HTR-8/SVneo (cell line): ENCODE measurements at regions not wholly inside any gene's neighbourhood (a gene's known extent, or its start where the extent isn't known, plus 50 kb on each side); places are given as distances from the start of the nearest gene placed in this dataset.
"Not testable (repeated sequence)": the region's sequence is repeated elsewhere in the genome, so short reads cannot be mapped to it uniquely, and the experiment has no call there.

Source experiments
- DNase-seq: peaks from one replicate; pipeline ENCODE4 v3.0.0; 2011; ENCODE audit warnings: low spot score, mixed read lengths; ENCODE audit not compliant: insufficient read length
- FAIRE-seq: peaks from 2 replicates; lab custom pipeline; 2011; peaks lifted over from hg19 to GRCh38; lab: Jason Lieb, UNC

GRCh38 chr6:81630719-81631118 lies 121.8 kb downstream of the TENT5A start:
- no peak for FAIRE-seq

GRCh38 chr6:81625216-81625615 lies 127.3 kb downstream of the TENT5A start:
- DNase-seq, result no peak
- no peak for FAIRE-seq

More at GRCh38 chr6:81630719-81631118, 121.8 kb downstream of the TENT5A start:
- DNase-seq, result no peak

GRCh38 chr6:81624453-81624852 lies 128.0 kb downstream of the TENT5A start:
- FAIRE-seq, result no peak

GRCh38 chr6:81623106-81623759 lies 129.2 kb downstream of the TENT5A start:
- FAIRE-seq (no peak), DNase-seq (no peak)

More at GRCh38 chr6:81624453-81624852, 128.0 kb downstream of the TENT5A start:
- no peak for DNase-seq

- DNase-seq, result no peak
- no peak for FAIRE-seq
These were observed 130.6 kb downstream of the TENT5A start for GRCh38 chr6:81621816-81622395.

GRCh38 chr6:81614292-81614691 lies 138.2 kb downstream of the TENT5A start:
- FAIRE-seq, result no peak
- DNase-seq, result no peak

- FAIRE-seq (no peak), DNase-seq (peak; percentile 10)
These were observed 138.9 kb downstream of the TENT5A start for GRCh38 chr6:81613606-81614005.

GRCh38 chr6:81612136-81612535 lies 140.3 kb downstream of the TENT5A start:
- DNase-seq (no peak), FAIRE-seq (no peak)

- FAIRE-seq (no peak), DNase-seq (no peak)
These were observed 142.7 kb downstream of the TENT5A start for GRCh38 chr6:81609736-81610135.

GRCh38 chr6:81608776-81609175 lies 143.7 kb downstream of the TENT5A start:
- DNase-seq (no peak), FAIRE-seq (no peak)

GRCh38 chr6:81606965-81607381 lies 145.5 kb downstream of the TENT5A start:
- DNase-seq (no peak), FAIRE-seq (no peak)

- FAIRE-seq (no peak), DNase-seq (no peak)
These were observed 147.0 kb downstream of the TENT5A start for GRCh38 chr6:81605526-81605925.

- FAIRE-seq, result no peak
These were observed 150.6 kb downstream of the TENT5A start for GRCh38 chr6:81601918-81602317.

GRCh38 chr6:81600488-81600887 lies 152.0 kb downstream of the TENT5A start:
- FAIRE-seq, result not testable (repeated sequence)

More at GRCh38 chr6:81601918-81602317, 150.6 kb downstream of the TENT5A start:
- no peak for DNase-seq

GRCh38 chr6:81594501-81594900 lies 158.0 kb downstream of the TENT5A start:
- no peak for FAIRE-seq
- no peak for DNase-seq

More at GRCh38 chr6:81600488-81600887, 152.0 kb downstream of the TENT5A start:
- DNase-seq, result not testable (repeated sequence)

- DNase-seq (no peak), FAIRE-seq (no peak)
These were observed 162.2 kb downstream of the TENT5A start for GRCh38 chr6:81590314-81590691.

GRCh38 chr6:81589465-81590313 lies 162.8 kb downstream of the TENT5A start:
- DNase-seq (no peak), FAIRE-seq (no peak)

GRCh38 chr6:81585686-81586085 lies 166.8 kb downstream of the TENT5A start:
- not testable (repeated sequence) for DNase-seq, FAIRE-seq

GRCh38 chr6:81584156-81584555 lies 168.3 kb downstream of the TENT5A start:
- FAIRE-seq, DNase-seq: not testable (repeated sequence)

GRCh38 chr6:81575442-81575841 lies 177.0 kb downstream of the TENT5A start:
- no peak for FAIRE-seq

GRCh38 chr6:81572020-81572419 lies 180.5 kb downstream of the TENT5A start:
- no peak for FAIRE-seq
- no peak for DNase-seq

More at GRCh38 chr6:81575442-81575841, 177.0 kb downstream of the TENT5A start:
- DNase-seq, result no peak
